Breast epithelium (tissue), 3 donors: ENCODE measurements at regions not wholly inside any gene's neighbourhood (a gene's known extent, or its start where the extent isn't known, plus 50 kb on each side); places are given as distances from the start of the nearest gene placed in this dataset.

Experiments used
- POLR2A ChIP-seq: fragments of 450-650 bp; IDR thresholded peaks from one replicate; pipeline ENCODE4 v1.6.1; 2016; ENCODE audit warnings: antibody characterized with exemption, mild to moderate bottlenecking, moderate library complexity
- TF ChIP-seq, protein P1 (sequence below), 3 donors: fragments of 450-650 bp; IDR thresholded peaks; one replicate each; pipeline ENCODE4 v1.5.1; 2016 to 2017; ENCODE audit warnings: antibody characterized with exemption in 3 of 3, mild to moderate bottlenecking in 3 of 3, moderate library complexity in 3 of 3

DNA sequence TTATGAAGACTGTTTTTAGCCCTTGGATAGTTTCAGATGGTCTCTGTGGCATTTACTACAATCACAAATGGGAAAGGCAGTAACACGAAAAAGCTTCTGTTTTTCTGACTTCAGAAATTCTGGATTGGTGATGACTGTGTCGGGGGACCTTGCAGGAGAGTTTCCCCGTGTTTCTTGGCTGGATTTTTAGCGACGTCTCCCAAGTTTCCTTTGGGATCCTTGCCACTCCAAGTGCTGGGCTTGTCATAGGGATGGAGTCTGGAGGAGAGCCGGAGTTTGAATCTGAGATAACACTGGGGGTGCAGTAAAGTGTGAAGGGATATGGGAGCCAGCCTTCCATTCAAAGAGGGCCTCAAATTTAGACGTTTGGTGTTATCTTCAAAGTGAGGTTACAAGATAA lies 179.0 kb downstream of the SNX10 start:
- TF ChIP-seq, protein P1, sequence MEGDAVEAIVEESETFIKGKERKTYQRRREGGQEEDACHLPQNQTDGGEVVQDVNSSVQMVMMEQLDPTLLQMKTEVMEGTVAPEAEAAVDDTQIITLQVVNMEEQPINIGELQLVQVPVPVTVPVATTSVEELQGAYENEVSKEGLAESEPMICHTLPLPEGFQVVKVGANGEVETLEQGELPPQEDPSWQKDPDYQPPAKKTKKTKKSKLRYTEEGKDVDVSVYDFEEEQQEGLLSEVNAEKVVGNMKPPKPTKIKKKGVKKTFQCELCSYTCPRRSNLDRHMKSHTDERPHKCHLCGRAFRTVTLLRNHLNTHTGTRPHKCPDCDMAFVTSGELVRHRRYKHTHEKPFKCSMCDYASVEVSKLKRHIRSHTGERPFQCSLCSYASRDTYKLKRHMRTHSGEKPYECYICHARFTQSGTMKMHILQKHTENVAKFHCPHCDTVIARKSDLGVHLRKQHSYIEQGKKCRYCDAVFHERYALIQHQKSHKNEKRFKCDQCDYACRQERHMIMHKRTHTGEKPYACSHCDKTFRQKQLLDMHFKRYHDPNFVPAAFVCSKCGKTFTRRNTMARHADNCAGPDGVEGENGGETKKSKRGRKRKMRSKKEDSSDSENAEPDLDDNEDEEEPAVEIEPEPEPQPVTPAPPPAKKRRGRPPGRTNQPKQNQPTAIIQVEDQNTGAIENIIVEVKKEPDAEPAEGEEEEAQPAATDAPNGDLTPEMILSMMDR (IDR thresholded peaks at IDR 0.05), result no peak
- TF ChIP-seq POLR2A, result no peak
